Right lobe of liver (tissue), 6 donors: ENCODE measurements at regions not wholly inside any gene's neighbourhood (a gene's known extent, or its start where the extent isn't known, plus 50 kb on each side); places are given as distances from the start of the nearest gene placed in this dataset.
A peak's percentile ranks its signal among the peaks of the same experiment; 100 is the strongest.

Experiments used
- ATAC-seq, 4 donors: fragments of 200-7000 bp; cut with Tn5 transposase; one replicate each; pipeline ENCODE4 v1.9.1; 2020; ENCODE audit warnings: mild to moderate bottlenecking in 4 of 4, moderate library complexity in 4 of 4
- DNase-seq, 3 donors: peaks; one replicate each; pipeline ENCODE4 v3.0.0-alpha.2; 2020
- H3K27ac ChIP-seq, 3 donors: fragments of 200-600 bp; one replicate each; pipeline ENCODE4 v1.8.0; 2022
- H3K27me3 ChIP-seq, 2 donors: fragments of 200-600 bp; one replicate each; pipeline ENCODE4 v1.8.0; 2022
- H3K36me3 ChIP-seq, 4 donors: fragments of 200-600 bp; sonication (generic) in 1 of 4; one replicate each; pipeline versions ENCODE4 v1.5.1 to v1.8.0; 2017 to 2022; ENCODE audit warnings: control low read depth in 1 of 4
- H3K4me1 ChIP-seq, 4 donors: fragments of 200-600 bp; sonication (generic) in 1 of 4; one replicate each; pipeline versions ENCODE4 v1.5.1 to v1.8.0; 2017 to 2022; ENCODE audit warnings: control low read depth in 1 of 4
- H3K4me3 ChIP-seq, 3 donors: fragments of 200-600 bp; one replicate each; pipeline ENCODE4 v1.8.0; 2022
- H3K9me3 ChIP-seq, 4 donors: fragments of 200-600 bp; sonication (generic) in 1 of 4; one replicate each; pipeline versions ENCODE4 v1.5.1 to v1.8.0; 2017 to 2022; ENCODE audit warnings: control low read depth in 1 of 4
- POLR2A ChIP-seq: fragments of 450-650 bp; IDR thresholded peaks from one replicate; pipeline ENCODE4 v1.6.1; 2017; ENCODE audit warnings: antibody characterized with exemption, mild to moderate bottlenecking
- WGBS: methylation state at CpG from one replicate; pipeline ENCODE4 v1.1.6; 2018; ENCODE audit warnings: low coverage, low lambda C conversion rate; ENCODE audit not compliant: insufficient coverage; ENCODE audit errors: missing lambda C conversion rate; 5-methylcytosine and 5-hydroxymethylcytosine counted together
- intact Hi-C, 2 donors: fragments of 100-400 bp; cut with DNase I; formaldehyde crosslinking; loops; one replicate each; pipeline versions ENCODE4 v1.11.2 to v1.14.1; 2022
- TF ChIP-seq, protein P1 (sequence below), 4 donors: fragments of 200-600 bp in 3 of 4; fragments of 450-650 bp in 1 of 4; IDR thresholded peaks; one replicate each; pipeline versions ENCODE4 v1.5.1 to v1.8.0; 2016 to 2022; ENCODE audit warnings: antibody characterized with exemption in 4 of 4, mild to moderate bottlenecking in 2 of 4
- donor health status: DM: no; HTN: yes; CAD: no.
- donor health status: DM: no; HTN: no; CAD: no.
- donor health status: DM: no; HTN: no; CAD: no.
- donor health status: DM: no; HTN: yes; CAD: no.
- donor health status: DM: no; HTN: yes; CAD: no.

DNA sequence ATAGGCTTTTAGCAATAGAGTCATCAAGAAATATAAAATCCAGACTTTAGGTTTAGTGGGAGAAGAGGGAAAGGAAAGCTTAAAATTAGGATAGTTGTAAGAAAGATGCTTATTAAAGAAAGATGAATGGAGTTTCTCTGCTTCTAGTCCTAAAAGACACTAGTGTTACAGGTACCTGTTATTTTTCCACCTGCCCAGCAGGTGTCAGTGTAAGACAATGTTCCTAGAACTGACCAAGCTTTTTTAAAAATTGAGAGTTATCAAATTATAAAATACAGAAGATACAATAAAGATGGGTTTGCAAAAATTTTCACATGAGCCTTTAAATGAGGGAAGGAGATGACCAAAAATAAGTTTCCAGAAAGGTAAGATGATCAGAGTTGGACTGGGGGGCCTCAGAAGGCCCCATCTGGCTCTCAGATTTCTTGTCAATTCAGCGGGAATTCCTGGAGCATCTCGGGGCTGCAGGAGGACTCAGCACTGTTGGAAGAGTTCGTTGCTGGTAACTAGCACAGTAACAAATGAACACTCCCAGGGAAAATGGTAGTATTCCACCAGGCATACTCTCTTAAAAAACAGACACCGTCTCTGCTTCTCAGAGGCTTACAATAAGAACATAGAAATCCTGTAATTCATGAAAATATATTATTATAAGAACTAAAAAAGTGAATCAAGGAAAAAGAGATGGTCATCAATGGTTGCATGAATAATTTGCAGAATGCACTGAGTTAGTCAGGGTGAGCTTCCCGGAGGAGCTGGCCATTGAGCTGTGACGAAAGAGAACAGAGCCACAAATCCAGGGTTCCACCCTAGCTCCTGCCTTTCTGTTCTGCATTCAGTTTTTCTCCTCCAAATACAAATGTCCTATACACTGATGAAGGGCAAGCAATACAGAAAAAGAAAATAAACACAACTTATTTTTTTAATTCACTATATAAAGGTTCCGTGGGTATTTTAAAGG, 71.8 kb upstream of the PIK3CG start:
- 58% methylated on average over 7 of the region's 7 CpGs for WGBS
- Histone ChIP-seq H3K27ac (no peak overlapping the region), H3K36me3 (no peaks in the 10 kb centered on the region), H3K4me3 (no peak overlapping the region), H3K27me3 (no peaks in the 10 kb centered on the region), H3K4me1 (no peaks in the 10 kb centered on the region), H3K9me3 (no peaks in the 10 kb centered on the region)
- ATAC-seq: peak; percentile 60 to 71 (median 68)
- TF ChIP-seq POLR2A: no peak
- TF ChIP-seq, protein P1, sequence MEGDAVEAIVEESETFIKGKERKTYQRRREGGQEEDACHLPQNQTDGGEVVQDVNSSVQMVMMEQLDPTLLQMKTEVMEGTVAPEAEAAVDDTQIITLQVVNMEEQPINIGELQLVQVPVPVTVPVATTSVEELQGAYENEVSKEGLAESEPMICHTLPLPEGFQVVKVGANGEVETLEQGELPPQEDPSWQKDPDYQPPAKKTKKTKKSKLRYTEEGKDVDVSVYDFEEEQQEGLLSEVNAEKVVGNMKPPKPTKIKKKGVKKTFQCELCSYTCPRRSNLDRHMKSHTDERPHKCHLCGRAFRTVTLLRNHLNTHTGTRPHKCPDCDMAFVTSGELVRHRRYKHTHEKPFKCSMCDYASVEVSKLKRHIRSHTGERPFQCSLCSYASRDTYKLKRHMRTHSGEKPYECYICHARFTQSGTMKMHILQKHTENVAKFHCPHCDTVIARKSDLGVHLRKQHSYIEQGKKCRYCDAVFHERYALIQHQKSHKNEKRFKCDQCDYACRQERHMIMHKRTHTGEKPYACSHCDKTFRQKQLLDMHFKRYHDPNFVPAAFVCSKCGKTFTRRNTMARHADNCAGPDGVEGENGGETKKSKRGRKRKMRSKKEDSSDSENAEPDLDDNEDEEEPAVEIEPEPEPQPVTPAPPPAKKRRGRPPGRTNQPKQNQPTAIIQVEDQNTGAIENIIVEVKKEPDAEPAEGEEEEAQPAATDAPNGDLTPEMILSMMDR (IDR thresholded peaks at IDR 0.05): peak; percentile 63 to 76 (median 70)
- intact Hi-C loops: loop anchor here (10.0 kb wide), 2 partner anchors 352 to 362 kb away; no protein-coding TSS in a partner anchor
- no peak for DNase-seq

DNA sequence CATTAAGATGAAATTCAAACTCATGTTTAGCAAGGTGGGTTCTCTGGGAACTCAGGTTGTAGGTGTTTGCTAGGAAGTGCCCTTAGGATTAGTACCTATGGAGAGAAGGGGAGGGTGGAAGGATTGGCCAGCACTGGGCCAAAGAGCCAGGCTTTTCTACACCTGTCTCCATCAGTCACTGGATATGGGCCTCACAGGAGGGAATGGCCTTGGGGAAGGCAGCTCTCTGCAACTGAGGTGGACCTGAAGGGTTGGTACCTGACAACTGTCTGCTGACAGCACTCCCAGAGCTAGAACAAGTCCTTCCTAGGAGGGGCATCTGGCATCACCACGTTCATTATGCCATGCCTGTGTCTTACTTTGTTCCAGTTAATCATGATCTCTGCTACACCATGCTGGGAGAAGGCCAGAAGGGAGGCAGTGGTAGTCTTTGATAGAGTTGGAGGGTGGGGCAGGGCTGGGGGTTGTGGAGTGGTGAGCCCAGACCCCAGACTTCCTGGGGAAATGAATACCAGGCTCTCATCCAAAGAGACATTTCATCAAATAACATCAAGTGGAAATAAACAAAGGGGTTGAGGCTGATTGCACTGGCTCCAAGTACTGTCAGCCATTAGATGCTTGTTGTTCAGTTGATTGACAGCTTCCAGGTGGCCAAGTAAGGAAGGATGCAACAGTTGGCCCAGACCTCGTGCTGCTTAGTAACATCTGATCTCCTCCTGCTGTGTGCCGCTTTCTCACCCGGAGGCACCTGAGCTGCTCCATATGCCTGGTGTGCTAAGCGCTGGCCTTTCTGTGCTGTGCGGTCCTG, 70.6 kb upstream of the PIK3CG start:
- TF ChIP-seq, protein P1 (IDR thresholded peaks at IDR 0.05): no peak
- TF ChIP-seq POLR2A: no peak
- no peaks in the 10 kb centered on the region for H3K36me3 ChIP-seq
- H3K9me3 ChIP-seq: no peaks in the 10 kb centered on the region
- DNase-seq: no peak
- no peaks in the 10 kb centered on the region for H3K27me3 ChIP-seq
- intact Hi-C loops: loop anchor here (10.0 kb wide), 2 partner anchors 350 to 360 kb away; no protein-coding TSS in a partner anchor
- 50% methylated on average over 2 of the region's 6 CpGs for WGBS
- no peak overlapping the region for H3K4me3 ChIP-seq
- no peaks in the 10 kb centered on the region for H3K4me1 ChIP-seq
- peak in 1 of 4 donors; percentile 11 for ATAC-seq
- no peak overlapping the region for H3K27ac ChIP-seq

DNA sequence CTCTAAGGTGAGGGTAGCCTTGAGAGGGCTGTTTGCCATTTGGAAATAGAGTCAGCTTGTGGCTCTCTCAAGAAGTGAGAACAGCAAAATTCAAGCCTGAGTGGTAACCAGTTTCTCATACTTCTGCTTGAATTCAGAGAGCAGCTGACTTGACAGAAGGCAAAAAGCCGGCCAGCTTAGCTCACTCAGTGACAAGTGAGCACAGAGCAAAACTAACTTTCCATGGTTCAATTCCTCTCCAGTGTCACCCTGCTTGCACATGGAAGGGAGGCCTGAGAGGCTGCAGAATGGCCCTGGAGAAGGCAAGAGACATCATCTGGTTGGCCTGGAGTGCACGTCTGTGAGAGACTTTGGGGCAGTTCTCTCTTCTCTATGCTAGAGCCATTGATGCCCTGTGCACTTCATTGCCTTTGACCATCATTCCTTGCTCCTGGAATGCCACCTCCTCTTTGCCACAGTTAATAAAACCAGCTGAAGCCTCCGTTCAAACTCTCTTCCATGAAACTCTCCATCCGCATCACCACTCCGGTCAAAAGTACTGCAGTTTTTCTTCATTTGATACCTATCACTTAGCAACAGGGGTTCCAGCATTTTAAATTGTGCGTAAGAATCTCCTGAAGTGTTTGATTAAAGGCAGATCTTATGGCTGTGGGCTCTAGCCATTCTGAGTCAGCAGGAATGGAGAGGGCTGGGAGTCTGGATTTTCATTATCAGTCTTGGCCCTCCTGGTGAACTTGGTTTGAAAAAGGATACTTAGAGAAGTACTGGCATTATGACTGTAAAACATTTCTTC, 69.8 kb upstream of the PIK3CG start:
- no peak overlapping the region for H3K4me3 ChIP-seq
- DNase-seq: no peak
- intact Hi-C loops: loop anchor here (10.0 kb wide), 2 partner anchors 350 to 360 kb away; no protein-coding TSS in a partner anchor
- whole genome bisulfite sequencing: 58% methylated on average over 5 of the region's 6 CpGs
- H3K9me3 ChIP-seq: no peaks in the 10 kb centered on the region
- H3K4me1 ChIP-seq: no peaks in the 10 kb centered on the region
- no peak overlapping the region for H3K27ac ChIP-seq
- H3K27me3 ChIP-seq: no peaks in the 10 kb centered on the region
- ATAC-seq: no peak
- TF ChIP-seq, protein P1 (IDR thresholded peaks at IDR 0.05): no peak
- no peak for TF ChIP-seq POLR2A
- H3K36me3 ChIP-seq: no peaks in the 10 kb centered on the region

DNA sequence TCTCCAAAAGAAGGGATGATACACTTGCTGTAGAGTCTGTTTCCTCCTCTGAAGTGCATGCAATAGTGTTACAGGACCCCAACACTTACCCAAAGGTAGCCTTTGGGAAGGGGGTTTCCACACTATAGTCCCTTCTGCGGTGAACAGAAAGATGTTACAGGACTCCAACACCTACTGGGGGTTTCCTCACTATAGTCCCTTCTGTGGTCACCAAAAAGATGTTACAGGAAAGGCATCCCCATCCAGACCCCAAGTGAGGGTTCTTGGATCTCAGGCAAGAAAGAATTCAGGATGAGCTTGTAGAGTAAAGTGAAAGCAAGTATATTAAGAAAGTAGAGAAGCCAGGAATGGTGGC, 69.2 kb upstream of the PIK3CG start:
- Histone ChIP-seq H3K36me3 (no peaks in the 10 kb centered on the region), H3K27ac (no peak overlapping the region), H3K27me3 (no peaks in the 10 kb centered on the region), H3K4me1 (no peaks in the 10 kb centered on the region), H3K4me3 (no peak overlapping the region), H3K9me3 (no peaks in the 10 kb centered on the region)
- ATAC-seq: no peak
- intact Hi-C loops: loop anchor here (10.0 kb wide), 2 partner anchors 349 to 359 kb away; no protein-coding TSS in a partner anchor
- 0% methylated on average over 1 of the region's 1 CpG for WGBS
- no peak for TF ChIP-seq POLR2A
- DNase-seq: no peak
